ENCODE measurements at regions not wholly inside any gene's neighbourhood (a gene's known extent, or its start where the extent isn't known, plus 50 kb on each side); places are given as distances from the start of the nearest gene placed in this dataset.

DNA sequence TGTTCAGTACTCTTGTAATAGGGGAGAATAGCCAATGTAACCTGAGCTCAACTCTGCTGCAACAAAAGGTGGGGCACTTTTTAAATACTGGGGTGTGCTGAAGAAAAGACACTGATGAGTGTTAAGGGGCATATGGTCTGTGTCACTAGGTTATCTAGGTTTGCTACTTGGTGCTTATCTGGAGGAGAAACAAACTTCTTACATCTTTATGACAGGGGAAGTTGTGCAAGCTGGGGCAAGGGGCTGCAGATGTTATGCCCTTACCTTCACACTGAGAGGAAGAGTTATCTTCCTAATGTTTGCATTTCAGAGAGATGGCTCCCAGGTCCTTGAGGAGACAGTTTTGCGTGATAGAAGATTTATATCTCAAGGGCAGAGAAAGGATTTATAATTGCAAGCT is 90.9 kb upstream of the PKP2 start:
- WGBS, 2 donors, result 47 to 62% methylated on average over 1 of the region's 1 CpG
- H3K27ac ChIP-seq, result no peak overlapping the region
- TF ChIP-seq, protein P1, sequence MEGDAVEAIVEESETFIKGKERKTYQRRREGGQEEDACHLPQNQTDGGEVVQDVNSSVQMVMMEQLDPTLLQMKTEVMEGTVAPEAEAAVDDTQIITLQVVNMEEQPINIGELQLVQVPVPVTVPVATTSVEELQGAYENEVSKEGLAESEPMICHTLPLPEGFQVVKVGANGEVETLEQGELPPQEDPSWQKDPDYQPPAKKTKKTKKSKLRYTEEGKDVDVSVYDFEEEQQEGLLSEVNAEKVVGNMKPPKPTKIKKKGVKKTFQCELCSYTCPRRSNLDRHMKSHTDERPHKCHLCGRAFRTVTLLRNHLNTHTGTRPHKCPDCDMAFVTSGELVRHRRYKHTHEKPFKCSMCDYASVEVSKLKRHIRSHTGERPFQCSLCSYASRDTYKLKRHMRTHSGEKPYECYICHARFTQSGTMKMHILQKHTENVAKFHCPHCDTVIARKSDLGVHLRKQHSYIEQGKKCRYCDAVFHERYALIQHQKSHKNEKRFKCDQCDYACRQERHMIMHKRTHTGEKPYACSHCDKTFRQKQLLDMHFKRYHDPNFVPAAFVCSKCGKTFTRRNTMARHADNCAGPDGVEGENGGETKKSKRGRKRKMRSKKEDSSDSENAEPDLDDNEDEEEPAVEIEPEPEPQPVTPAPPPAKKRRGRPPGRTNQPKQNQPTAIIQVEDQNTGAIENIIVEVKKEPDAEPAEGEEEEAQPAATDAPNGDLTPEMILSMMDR (IDR thresholded peaks at IDR 0.05), result no peak
- no peaks in the 10 kb centered on the region for H3K9me3 ChIP-seq
- no peak for DNase-seq
- intact Hi-C loops (cut with DNase I), result no loop called here
- no peak for ATAC-seq
- H3K4me3 ChIP-seq, result no peak overlapping the region
- H3K4me1 ChIP-seq, result no peaks in the 10 kb centered on the region
- no peaks in the 10 kb centered on the region for H3K36me3 ChIP-seq
- H3K27me3 ChIP-seq, result peaks cover 0 to 23% (median 0%) of the 10 kb centered on the region in 7 donors

DNA sequence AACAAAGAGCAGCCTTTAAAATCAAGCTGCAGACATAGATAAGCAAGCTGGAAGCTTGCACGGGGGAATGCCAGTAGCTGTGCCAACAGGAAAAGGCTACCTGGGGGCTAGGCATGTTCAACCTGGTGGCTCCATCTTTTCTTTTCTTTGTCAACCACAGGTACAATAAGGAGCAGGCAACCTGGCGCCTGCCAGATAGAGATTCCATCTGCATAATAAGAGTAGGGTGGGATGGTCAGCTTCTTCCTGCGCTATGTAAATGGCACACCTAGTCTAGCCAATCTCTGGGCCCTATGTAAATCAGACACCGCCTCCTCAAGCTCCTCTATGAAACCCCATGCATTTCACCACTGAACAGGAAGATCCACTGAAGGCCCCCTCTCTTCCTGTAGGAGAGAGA is 87.4 kb upstream of the PKP2 start:
- Histone ChIP-seq H3K27me3 (peaks cover 0 to 18% (median 4%) of the 10 kb centered on the region in 7 donors), H3K4me1 (no peaks in the 10 kb centered on the region), H3K4me3 (no peak overlapping the region), H3K36me3 (no peaks in the 10 kb centered on the region), H3K27ac (no peak overlapping the region), H3K9me3 (no peaks in the 10 kb centered on the region)
- DNase-seq (no peak), ATAC-seq (no peak)
- intact Hi-C loops (cut with DNase I), result no loop called here
- TF ChIP-seq, protein P1 (IDR thresholded peaks at IDR 0.05), result no peak
- WGBS, 2 donors, result 68% methylated on average over 4 of the region's 4 CpGs

DNA sequence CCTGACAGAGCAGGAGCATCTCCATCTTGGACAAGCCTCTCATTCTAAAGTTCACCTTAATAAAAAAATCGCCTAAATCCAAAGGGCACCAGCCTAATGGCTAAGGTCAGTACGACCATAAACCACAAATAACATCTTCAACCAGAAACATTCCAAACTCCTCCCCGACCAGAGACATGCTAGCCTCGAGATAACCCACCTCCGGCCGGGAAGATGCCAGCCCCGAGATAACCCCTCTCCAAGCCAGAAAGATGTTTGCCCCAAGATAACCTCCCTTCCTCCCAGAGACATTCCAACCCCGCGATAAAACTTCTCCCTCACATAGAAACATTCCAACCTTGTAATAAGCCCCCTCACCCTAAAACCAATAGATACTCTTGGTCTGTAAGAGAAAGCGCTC is 86.8 kb upstream of the PKP2 start:
- TF ChIP-seq, protein P1 (IDR thresholded peaks at IDR 0.05), result no peak
- H3K27me3 ChIP-seq, result peaks cover 0 to 18% (median 4%) of the 10 kb centered on the region in 7 donors
- intact Hi-C loops (cut with DNase I), result no loop called here
- no peaks in the 10 kb centered on the region for H3K9me3 ChIP-seq
- H3K27ac ChIP-seq, result no peak overlapping the region
- no peaks in the 10 kb centered on the region for H3K4me1 ChIP-seq
- WGBS, 2 donors, result 10 to 12% methylated on average over 10 of the region's 10 CpGs
- no peaks in the 10 kb centered on the region for H3K36me3 ChIP-seq
- H3K4me3 ChIP-seq, result no peak overlapping the region
- ATAC-seq (no peak), DNase-seq (no peak)

DNA sequence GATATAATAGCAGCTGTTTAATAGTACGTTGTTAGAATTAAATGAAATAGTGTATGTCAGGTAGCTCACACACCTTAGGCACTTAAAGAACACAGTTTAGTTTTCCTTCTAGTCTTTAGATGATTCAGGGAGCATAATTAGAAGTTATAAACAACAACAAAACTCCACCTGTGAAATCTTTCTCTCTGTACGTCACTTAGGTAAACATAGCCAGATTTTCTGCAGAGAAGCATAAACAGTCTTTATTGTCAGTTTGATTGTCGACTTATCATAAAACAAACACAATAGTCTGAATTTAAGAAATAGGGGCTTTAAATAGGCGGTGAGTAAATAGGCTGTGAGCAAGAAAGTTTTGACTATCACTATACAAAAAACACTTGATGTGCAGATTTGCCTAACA is 84.6 kb upstream of the PKP2 start:
- no peak for DNase-seq

More for the DNA sequence above, 84.6 kb upstream of the PKP2 start:
- Histone ChIP-seq H3K36me3 (no peaks in the 10 kb centered on the region), H3K9me3 (no peaks in the 10 kb centered on the region), H3K4me3 (no peak overlapping the region), H3K4me1 (no peaks in the 10 kb centered on the region), H3K27ac (no peak overlapping the region), H3K27me3 (peaks cover 0 to 18% (median 4%) of the 10 kb centered on the region in 7 donors)
- ATAC-seq, result no peak
- intact Hi-C loops (cut with DNase I), result no loop called here
- TF ChIP-seq, protein P1 (IDR thresholded peaks at IDR 0.05), result no peak
- WGBS, 2 donors, result 67 to 74% methylated on average over 4 of the region's 4 CpGs

Measured in heart right ventricle (tissue), 16 donors.